SK-N-SH (cell line): ENCODE measurements at regions not wholly inside any gene's neighbourhood (a gene's known extent, or its start where the extent isn't known, plus 50 kb on each side); places are given as distances from the start of the nearest gene placed in this dataset.

Experiments used
- CTCF ChIP-seq: fragments of 200-600 bp; sonication (generic); IDR thresholded peaks from 2 replicates; pipeline ENCODE4 v1.6.1; 2017; ENCODE audit warnings: antibody characterized with exemption, mild to moderate bottlenecking, moderate library complexity
- FOXJ3 ChIP-seq: sonication (generic); formaldehyde crosslinking; IDR thresholded peaks from 2 replicates; pipeline ENCODE4 v1.5.1; 2020; ENCODE audit warnings: mild to moderate bottlenecking, missing genetic modification reagents
- POLR2AphosphoS5 ChIP-seq: IDR thresholded peaks from 2 replicates; pipeline ENCODE4 v1.6.1; 2012; ENCODE audit warnings: low read depth, low read length
- REST ChIP-seq: IDR thresholded peaks from 2 replicates; pipeline ENCODE4 v1.6.1; 2012; ENCODE audit warnings: mild to moderate bottlenecking, low read depth, low read length, moderate library complexity
- YY1 ChIP-seq: IDR thresholded peaks from 2 replicates; pipeline ENCODE4 v1.4.0; 2012; ENCODE audit warnings: low read depth, mild to moderate bottlenecking

- TF ChIP-seq POLR2AphosphoS5 (no peak), CTCF (no peak), YY1 (no peak), FOXJ3 (CRISPR knock-in tag) (no peak), REST (no peak)
Measured at GRCh38 chr2:114038710-114039109, 148.8 kb downstream of the ACTR3 start.
